Liver (tissue), 3 donors: ENCODE measurements at regions not wholly inside any gene's neighbourhood (a gene's known extent, or its start where the extent isn't known, plus 50 kb on each side); places are given as distances from the start of the nearest gene placed in this dataset.

Source experiments
- CTCF ChIP-seq: fragments of 150-350 bp; IDR thresholded peaks from 2 replicates; pipeline ENCODE4 v1.5.1; 2017; ENCODE audit warnings: improper control_type of control experiment, low read depth, low read length; ENCODE audit not compliant: missing input control
- EGR1 ChIP-seq, 2 donors: IDR thresholded peaks; 2 replicates each; pipeline ENCODE4 v1.6.1; 2016 to 2018; ENCODE audit warnings: antibody characterized with exemption in 2 of 2, low read depth in 2 of 2
- HNF4A ChIP-seq, 2 donors: conservative IDR thresholded peaks; 2 replicates each; pipeline ENCODE4 v1.6.1; 2016; ENCODE audit warnings: antibody characterized with exemption in 2 of 2, mild to moderate bottlenecking in 2 of 2
- MAX ChIP-seq: IDR thresholded peaks from 2 replicates; pipeline ENCODE4 v1.6.1; 2016; ENCODE audit warnings: antibody characterized with exemption
- SP1 ChIP-seq: IDR thresholded peaks from 2 replicates; pipeline ENCODE4 v1.6.1; 2018; ENCODE audit warnings: antibody characterized with exemption, mild to moderate bottlenecking
- donor health status: healthy.
- donor health status: healthy.

GRCh38 chr4:187065806-187066205 is 342.1 kb upstream of the FAT1 start:
- TF ChIP-seq CTCF = no peak
- TF ChIP-seq SP1 = no peak
- TF ChIP-seq MAX = no peak
- TF ChIP-seq EGR1 (IDR thresholded peaks at IDR 0.05; ENCODE audit: low read depth in 2 of 2) = no peak
- TF ChIP-seq HNF4A (conservative IDR thresholded peaks at IDR 0.05) = no peak
